K562 (cell line): ENCODE measurements at regions not wholly inside any gene's neighbourhood (a gene's known extent, or its start where the extent isn't known, plus 50 kb on each side); places are given as distances from the start of the nearest gene placed in this dataset.

Experiments used
- ATAC-seq: fragments of 200-7000 bp; cut with Tn5 transposase; 3 replicates; pipeline ENCODE4 v1.9.1; 2020; ENCODE audit warnings: moderate library complexity
- BruUV-seq: library from RNA; stranded (reverse); fragments of 400-500 nt; replicated peaks from 2 replicates; lab custom pipeline; 2021; lab: Mats Ljungman, UMichigan
- CTCF ChIA-PET: fragments of 300-600 bp; formaldehyde crosslinking; extraction: SDS; loops from one replicate; lab custom pipeline; 2021; ENCODE audit warnings: low intra/inter-chr PET ratio; lab: Yijun Ruan, JAX
- POLR2A ChIA-PET: fragments of 300-600, 350-650 bp; sonication (Branson Sonifier 250); formaldehyde crosslinking; extraction: SDS; loops from one replicate; lab custom pipeline; 2021; ENCODE audit warnings: antibody characterized with exemption, inconsistent platforms; lab: Yijun Ruan, JAX
- DNase-seq, 4 experiments: peaks; one replicate each; pipeline versions ENCODE4 v3.0.0 to v3.0.0-alpha.2; 2011 to 2018; ENCODE audit warnings: low spot score in 3 of 4, mixed read lengths in 3 of 4; ENCODE audit errors: extremely low read depth in 1 of 4
- FAIRE-seq: peaks from 2 replicates; lab custom pipeline; 2011; peaks lifted over from hg19 to GRCh38; lab: Jason Lieb, UNC
- H2AFZ ChIP-seq: 2 replicates; pipeline ENCODE4 v1.6.0; 2011; ENCODE audit warnings: low read depth, low read length, control low read depth, inconsistent platforms
- H3K27ac ChIP-seq: fragments of 200-600 bp; 3 replicates; pipeline ENCODE4 v1.8.0; 2011; ENCODE audit warnings: low read depth, mild to moderate bottlenecking, control low read depth, inconsistent platforms, low read length, moderate library complexity, mixed read lengths; ENCODE audit errors: extremely low read depth
- H3K27me3 ChIP-seq, 2 experiments: fragments of 300-600 bp in 1 of 2; 2 replicates in 1 of 2; 3 replicates in 1 of 2; pipeline versions ENCODE4 v1.6.0 to v1.8.0; 2011; ENCODE audit warnings: inconsistent platforms in 2 of 2, low read length in 2 of 2, mild to moderate bottlenecking in 1 of 2, mixed read lengths in 1 of 2, moderate library complexity in 1 of 2; ENCODE audit not compliant: control insufficient read depth in 2 of 2, insufficient read depth in 2 of 2
- H3K36me3 ChIP-seq: fragments of 300-600 bp; 3 replicates; pipeline ENCODE4 v1.8.0; 2011; ENCODE audit warnings: mild to moderate bottlenecking, low read length, inconsistent platforms; ENCODE audit not compliant: control insufficient read depth, insufficient read depth
- H3K4me1 ChIP-seq, 2 experiments: fragments of 200-600 bp in 1 of 2; replicated peaks in 1 of 2; 2 replicates in 1 of 2; 3 replicates in 1 of 2; pipeline versions ENCODE4 v1.5.1 to v1.8.0; 2011; ENCODE audit warnings: inconsistent platforms in 2 of 2, low read length in 2 of 2, mild to moderate bottlenecking in 1 of 2, mixed read lengths in 1 of 2, moderate library complexity in 1 of 2; ENCODE audit not compliant: control insufficient read depth in 2 of 2, insufficient read depth in 2 of 2
- H3K4me2 ChIP-seq: 2 replicates; pipeline ENCODE4 v1.6.1; 2011; ENCODE audit warnings: low read length, control low read depth, inconsistent platforms, mixed read lengths; ENCODE audit not compliant: insufficient read depth
- H3K4me3 ChIP-seq: fragments of 200-600 bp; sonication (generic), shearing (Covaris generic); 2 replicates; pipeline ENCODE4 v1.5.1; 2016; ENCODE audit warnings: control low read depth, inconsistent platforms
- H3K79me2 ChIP-seq: fragments of 200-600 bp; 3 replicates; pipeline ENCODE4 v1.8.0; 2011; ENCODE audit warnings: low read length, inconsistent platforms; ENCODE audit not compliant: control insufficient read depth, insufficient read depth
- H3K9ac ChIP-seq, 2 experiments: 2 replicates each; pipeline versions ENCODE4 v1.6.0 to v1.6.1; 2011; ENCODE audit warnings: low read depth in 2 of 2, low read length in 2 of 2, control low read depth in 1 of 2, inconsistent platforms in 1 of 2, mild to moderate bottlenecking in 1 of 2, mixed read lengths in 1 of 2; ENCODE audit not compliant: insufficient read depth in 1 of 2
- H3K9me1 ChIP-seq: one replicate; pipeline ENCODE4 v1.6.0; 2011; ENCODE audit warnings: inconsistent platforms, mild to moderate bottlenecking, low read length, moderate library complexity; ENCODE audit not compliant: control insufficient read depth, insufficient read depth
- H3K9me3 ChIP-seq: replicated peaks from 2 replicates; pipeline ENCODE4 v1.5.1; 2011; ENCODE audit warnings: low read depth, low read length, inconsistent platforms; ENCODE audit not compliant: control insufficient read depth, insufficient read depth
- H4K20me1 ChIP-seq: replicated peaks from 2 replicates; pipeline ENCODE4 v1.6.1; 2011; ENCODE audit warnings: low read length, inconsistent platforms, mixed read lengths; ENCODE audit not compliant: control insufficient read depth, insufficient read depth
- ETV1 ChIP-seq: fragments of 450-650 bp; conservative IDR thresholded peaks from 2 replicates; pipeline ENCODE4 v1.6.1; 2016; ENCODE audit warnings: missing genetic modification characterization, control low read depth, low read depth, missing compliant biosample characterization
- KDM1A ChIP-seq, 2 experiments: fragments of 450-650 bp; IDR thresholded peaks; 2 replicates each; pipeline ENCODE4 v1.6.1; 2016; ENCODE audit warnings: mild to moderate bottlenecking in 2 of 2
- MAFK ChIP-seq: IDR thresholded peaks from 2 replicates; pipeline ENCODE4 v1.6.1; 2011; ENCODE audit warnings: low read length, improper control_type of control experiment
- NFIC ChIP-seq: fragments of 450-650 bp; IDR thresholded peaks from 2 replicates; pipeline ENCODE4 v1.6.1; 2017; ENCODE audit warnings: mild to moderate bottlenecking, inconsistent platforms
- TEAD2 ChIP-seq: fragments of 450-650 bp; IDR thresholded peaks from 2 replicates; pipeline ENCODE4 v1.6.1; 2016; ENCODE audit warnings: missing genetic modification characterization, control low read depth, missing compliant biosample characterization
- XRCC3 ChIP-seq: fragments of 450-650 bp; IDR thresholded peaks from 2 replicates; pipeline ENCODE4 v1.6.1; 2017; ENCODE audit warnings: mild to moderate bottlenecking, moderate library complexity
- ZNF175 ChIP-seq: fragments of 200-800 bp; sonication (Bioruptor generic); IDR thresholded peaks from 2 replicates; pipeline ENCODE4 v1.6.1; 2016; ENCODE audit warnings: low read depth, mild to moderate bottlenecking, missing genetic modification characterization, missing compliant biosample characterization
- ZNF384 ChIP-seq: IDR thresholded peaks from 2 replicates; pipeline ENCODE4 v1.6.1; 2012; ENCODE audit warnings: low read depth, low read length, improper control_type of control experiment
- WGBS: fragments of 100-300 bp; shearing (Covaris generic); methylation state at CpG from one replicate; pipeline ENCODE4 v1.1.6; 2016; ENCODE audit warnings: low coverage, mixed read lengths; ENCODE audit not compliant: insufficient coverage; ENCODE audit errors: missing lambda C conversion rate; 5-methylcytosine and 5-hydroxymethylcytosine counted together
- in situ Hi-C: fragments of 300-500 bp; cut with MboI; formaldehyde crosslinking; loops from 4 replicates; pipeline ENCODE4 v1.15.0; 2018; ENCODE audit warnings: inconsistent platforms, mixed read lengths
- intact Hi-C: fragments of 100-400 bp; cut with micrococcal nuclease; formaldehyde crosslinking; loops from 2 replicates; pipeline ENCODE4 v1.14.2; 2022

- TF ChIP-seq ZNF384 (no peak), XRCC3 (no peak), KDM1A (IDR thresholded peaks at IDR 0.05) (no peak), ZNF175 (no peak)
These were observed 51.0 kb upstream of the EML4 start (continued) for GRCh38 chr2:42117923-42118753.

- Histone ChIP-seq H3K9me3 (no peaks in the 10 kb centered on the region), H4K20me1 (no peaks in the 10 kb centered on the region), H3K4me1 (peaks cover 0 to 6% of the 10 kb centered on the region in 2 experiments; a peak in 1 of 5 replicates), H2AFZ (no peak overlapping the region), H3K27ac (no peak overlapping the region), H3K79me2 (no peaks in the 10 kb centered on the region), H3K9me1 (no peaks in the 10 kb centered on the region), H3K4me2 (no peak overlapping the region), H3K36me3 (no peaks in the 10 kb centered on the region), H3K9ac (no peak overlapping the region), H3K4me3 (no peak overlapping the region), H3K27me3 (peaks cover 5 to 8% of the 10 kb centered on the region in 2 experiments; a peak in 4 of 5 replicates)
- CTCF ChIA-PET: no interaction called here
- FAIRE-seq (no peak), ATAC-seq (no peak), DNase-seq (no peak)
- no TSS peak for BruUV-seq
- intact Hi-C loops (no loop called here), in situ Hi-C loops (no loop called here)
- POLR2A ChIA-PET: no interaction called here
- TF ChIP-seq TEAD2 (tag): 0 out of 2 replicates have a peak, but pooled peaks have one; percentile 26
- TF ChIP-seq NFIC: 0 out of 2 replicates have a peak, but pooled peaks have one; percentile 14
- TF ChIP-seq ETV1 (tag): no peak
- TF ChIP-seq MAFK: no peak
- WGBS: 13% methylated on average over 6 of the region's 6 CpGs
These were observed 50.2 kb upstream of the EML4 start for GRCh38 chr2:42118754-42119569.
